Fibroblast of skin of left biceps (primary cell): ENCODE measurements at regions not wholly inside any gene's neighbourhood (a gene's known extent, or its start where the extent isn't known, plus 50 kb on each side); places are given as distances from the start of the nearest gene placed in this dataset.

Source experiments
- DNase-seq, 2 experiments: peaks; one replicate each; pipeline ENCODE4 v3.0.0-alpha.2; 2013; ENCODE audit warnings: low read depth in 2 of 2

- DNase-seq = no peak
Observed at GRCh38 chr16:65964752-65965151, 401.7 kb upstream of the CDH5 start.

GRCh38 chr16:65961476-65962143 is 404.9 kb upstream of the CDH5 start:
- DNase-seq = no peak

GRCh38 chr16:65959983-65960382 is 406.5 kb upstream of the CDH5 start:
- no peak for DNase-seq

- DNase-seq = no peak
Observed at GRCh38 chr16:65958086-65958485, 408.4 kb upstream of the CDH5 start.

- DNase-seq = no peak
Observed at GRCh38 chr16:65956100-65956499, 410.4 kb upstream of the CDH5 start.

- DNase-seq = no peak
Observed at GRCh38 chr16:65954446-65954845, 412.0 kb upstream of the CDH5 start.

GRCh38 chr16:65950211-65950610 is 416.3 kb upstream of the CDH5 start:
- no peak for DNase-seq

- no peak for DNase-seq
Observed at GRCh38 chr16:65948361-65948760, 418.1 kb upstream of the CDH5 start.

GRCh38 chr16:65947951-65948350 is 418.5 kb upstream of the CDH5 start:
- DNase-seq = no peak

GRCh38 chr16:65945493-65945892 is 421.0 kb upstream of the CDH5 start:
- DNase-seq = no peak

GRCh38 chr16:65944361-65944760 is 422.1 kb upstream of the CDH5 start:
- no peak for DNase-seq

- DNase-seq = no peak
Observed at GRCh38 chr16:65940711-65941110, 425.8 kb upstream of the CDH5 start.

- no peak for DNase-seq
Observed at GRCh38 chr16:65938083-65938482, 428.4 kb upstream of the CDH5 start.

- DNase-seq = no peak
Observed at GRCh38 chr16:65937455-65937854, 429.0 kb upstream of the CDH5 start.

GRCh38 chr16:65936096-65936495 is 430.4 kb upstream of the CDH5 start:
- no peak for DNase-seq

GRCh38 chr16:65934443-65934842 is 432.0 kb upstream of the CDH5 start:
- no peak for DNase-seq

- no peak for DNase-seq
Observed at GRCh38 chr16:65933703-65934102, 432.8 kb upstream of the CDH5 start.

- DNase-seq = no peak
Observed at GRCh38 chr16:65932350-65933072, 434.0 kb upstream of the CDH5 start.

GRCh38 chr16:65922923-65923322 is 443.6 kb upstream of the CDH5 start:
- DNase-seq = no peak

- no peak for DNase-seq
Observed at GRCh38 chr16:65919986-65920376, 446.5 kb upstream of the CDH5 start.

- no peak for DNase-seq
Observed at GRCh38 chr16:65919145-65919985, 447.1 kb upstream of the CDH5 start.

- DNase-seq = no peak
Observed at GRCh38 chr16:65917466-65917865, 449.0 kb upstream of the CDH5 start.

GRCh38 chr16:65916995-65917394 is 449.5 kb upstream of the CDH5 start:
- no peak for DNase-seq
